ENCODE measurements at regions not wholly inside any gene's neighbourhood (a gene's known extent, or its start where the extent isn't known, plus 50 kb on each side); places are given as distances from the start of the nearest gene placed in this dataset.

DNA sequence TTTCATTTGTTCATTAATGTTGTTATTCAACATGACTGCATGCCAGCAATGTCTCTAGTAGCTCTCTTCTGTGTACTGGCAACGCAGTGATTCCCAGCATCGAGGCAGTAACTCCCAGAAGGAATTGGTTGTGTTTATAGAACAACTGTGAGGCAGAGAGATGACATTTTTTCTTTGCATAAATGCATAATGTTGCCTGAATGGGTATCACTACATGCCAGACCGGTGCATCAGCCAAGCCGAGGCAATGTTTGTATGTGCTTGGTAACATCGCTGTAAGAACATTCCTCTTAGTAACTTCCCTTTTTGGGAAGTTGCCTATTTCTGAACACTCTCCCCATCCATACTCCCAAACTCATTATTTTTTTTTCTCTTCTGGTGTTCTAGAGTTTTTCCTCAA lies 182.9 kb downstream of the HTR7 start:
- no peaks in the 10 kb centered on the region for H3K27me3 ChIP-seq (replicated peaks; ENCODE audit: control insufficient read depth, insufficient read depth, low read length)
- no peak for DNase-seq (ENCODE audit: extremely low read depth, insufficient read length)
- H3K36me3 ChIP-seq (ENCODE audit: control insufficient read depth, insufficient read depth, low read length), result no peaks in the 10 kb centered on the region
- TF ChIP-seq CTCF (IDR thresholded peaks at IDR 0.05; ENCODE audit: insufficient read depth, low read length, poor library complexity, severe bottlenecking), result no peak
- H3K4me3 ChIP-seq (replicated peaks; ENCODE audit: low read depth, low read length), result no peak overlapping the region

DNA sequence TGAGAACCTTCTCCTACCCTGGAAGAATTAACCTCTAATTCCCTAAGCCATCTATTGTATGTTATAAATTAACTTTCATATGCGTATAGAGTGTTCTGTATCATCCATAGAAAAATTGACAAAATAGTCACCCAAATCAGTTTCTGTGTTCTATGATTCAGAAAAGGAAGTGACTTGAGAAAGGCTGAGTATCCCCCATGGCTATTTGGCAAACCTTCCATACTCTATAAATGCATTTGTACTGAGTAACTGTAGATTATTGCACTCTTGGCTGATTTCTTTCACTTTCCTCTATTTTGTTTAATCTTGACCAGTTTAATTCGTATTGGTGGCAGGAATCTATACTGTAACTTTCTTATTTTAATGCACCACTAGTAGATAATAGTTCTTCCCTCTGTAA lies 182.2 kb downstream of the HTR7 start:
- DNase-seq (ENCODE audit: extremely low read depth, insufficient read length), result no peak
- H3K27me3 ChIP-seq (replicated peaks; ENCODE audit: control insufficient read depth, insufficient read depth, low read length), result no peaks in the 10 kb centered on the region
- H3K4me3 ChIP-seq (replicated peaks; ENCODE audit: low read depth, low read length), result no peak overlapping the region
- no peak for TF ChIP-seq CTCF (IDR thresholded peaks at IDR 0.05; ENCODE audit: insufficient read depth, low read length, poor library complexity, severe bottlenecking)
- no peaks in the 10 kb centered on the region for H3K36me3 ChIP-seq (ENCODE audit: control insufficient read depth, insufficient read depth, low read length)
